Nephron (organoid): ENCODE measurements at regions not wholly inside any gene's neighbourhood (a gene's known extent, or its start where the extent isn't known, plus 50 kb on each side); places are given as distances from the start of the nearest gene placed in this dataset.
"Not testable (repeated sequence)": the region's sequence is repeated elsewhere in the genome, so short reads cannot be mapped to it uniquely, and the experiment has no call there.

Source experiments
- H3K27ac Mint-ChIP-seq, 3 experiments: 2 replicates each; pipeline ENCODE4 v1.8.0; 2020; ENCODE audit warnings: mixed read lengths in 3 of 3, mild to moderate bottlenecking in 2 of 3, moderate library complexity in 1 of 3
- H3K27me3 Mint-ChIP-seq: 2 replicates; pipeline ENCODE4 v1.8.0; 2021; ENCODE audit warnings: low read depth, mild to moderate bottlenecking, moderate library complexity, mixed read lengths
- H3K36me3 Mint-ChIP-seq: 2 replicates; pipeline ENCODE4 v1.8.0; 2020; ENCODE audit warnings: low read depth, mixed read lengths
- H3K4me1 Mint-ChIP-seq: 2 replicates; pipeline ENCODE4 v1.8.0; 2020; ENCODE audit warnings: mixed read lengths
- H3K4me3 Mint-ChIP-seq, 3 experiments: 2 replicates each; pipeline ENCODE4 v1.8.0; 2020; ENCODE audit warnings: mild to moderate bottlenecking in 3 of 3, mixed read lengths in 3 of 3, moderate library complexity in 2 of 3
- H3K9me3 Mint-ChIP-seq: 2 replicates; pipeline ENCODE4 v1.8.0; 2020; ENCODE audit warnings: mixed read lengths
- CTCF ChIP-seq, 3 experiments: fragments of 200-600 bp; sonication (generic); IDR thresholded peaks; one replicate each; pipeline ENCODE4 v1.5.0; 2021; ENCODE audit warnings: antibody characterized with exemption in 3 of 3; ENCODE audit not compliant: unreplicated experiment in 3 of 3

- no peak for TF ChIP-seq CTCF (IDR thresholded peaks at IDR 0.05; ENCODE audit: unreplicated experiment in 3 of 3)
- no peaks in the 10 kb centered on the region for H3K36me3 Mint-ChIP-seq
- H3K4me3 Mint-ChIP-seq = no peak overlapping the region
- no peaks in the 10 kb centered on the region for H3K27me3 Mint-ChIP-seq
- no peaks in the 10 kb centered on the region for H3K9me3 Mint-ChIP-seq
- peaks cover 37% of the 10 kb centered on the region for H3K4me1 Mint-ChIP-seq
- H3K27ac Mint-ChIP-seq = no peak overlapping the region
Measured at GRCh38 chr4:138796761-138797160, 218.8 kb upstream of the NOCT start.

GRCh38 chr4:138790706-138791340 lies 224.8 kb upstream of the NOCT start:
- no peak for TF ChIP-seq CTCF (IDR thresholded peaks at IDR 0.05; ENCODE audit: unreplicated experiment in 3 of 3)
- Mint-ChIP-seq H3K9me3 (no peaks in the 10 kb centered on the region), H3K27me3 (no peaks in the 10 kb centered on the region), H3K36me3 (peaks cover 3% of the 10 kb centered on the region), H3K27ac (peak overlapping the region; percentile 11 to 78 (median 51)), H3K4me3 (no peak overlapping the region), H3K4me1 (peaks cover 42% of the 10 kb centered on the region)

GRCh38 chr4:138789796-138790195 lies 225.8 kb upstream of the NOCT start:
- Mint-ChIP-seq H3K4me1 (peaks cover 42% of the 10 kb centered on the region), H3K36me3 (peaks cover 3% of the 10 kb centered on the region), H3K9me3 (no peaks in the 10 kb centered on the region), H3K4me3 (no peak overlapping the region), H3K27me3 (no peaks in the 10 kb centered on the region), H3K27ac (peak overlapping the region; percentile 11 to 78 (median 57))
- TF ChIP-seq CTCF (IDR thresholded peaks at IDR 0.05; ENCODE audit: unreplicated experiment in 3 of 3) = no peak

- no peak overlapping the region for H3K4me3 Mint-ChIP-seq
- peaks cover 5% of the 10 kb centered on the region for H3K9me3 Mint-ChIP-seq
- H3K27ac Mint-ChIP-seq = peak overlapping the region in 1 of 3 experiments; percentile 78
- TF ChIP-seq CTCF (IDR thresholded peaks at IDR 0.05; ENCODE audit: unreplicated experiment in 3 of 3) = no peak
- H3K4me1 Mint-ChIP-seq = peaks cover 42% of the 10 kb centered on the region
- H3K27me3 Mint-ChIP-seq = no peaks in the 10 kb centered on the region
- H3K36me3 Mint-ChIP-seq = peaks cover 3% of the 10 kb centered on the region
Measured at GRCh38 chr4:138788857-138789256, 226.7 kb upstream of the NOCT start.

GRCh38 chr4:138788267-138788790 lies 227.3 kb upstream of the NOCT start:
- Mint-ChIP-seq H3K9me3 (peaks cover 5% of the 10 kb centered on the region), H3K4me1 (peaks cover 42% of the 10 kb centered on the region), H3K36me3 (peaks cover 3% of the 10 kb centered on the region), H3K27me3 (no peaks in the 10 kb centered on the region), H3K4me3 (no peak overlapping the region), H3K27ac (peak overlapping the region in 1 of 3 experiments; percentile 78)
- no peak for TF ChIP-seq CTCF (IDR thresholded peaks at IDR 0.05; ENCODE audit: unreplicated experiment in 3 of 3)

GRCh38 chr4:138779761-138780160 lies 235.8 kb upstream of the NOCT start:
- H3K27ac Mint-ChIP-seq, H3K4me3 Mint-ChIP-seq, H3K36me3 Mint-ChIP-seq: not testable (repeated sequence)

More at GRCh38 chr4:138779761-138780160, 235.8 kb upstream of the NOCT start:
- peaks cover 16% of the 10 kb centered on the region for H3K4me1 Mint-ChIP-seq
- not testable (repeated sequence) for H3K27me3 Mint-ChIP-seq
- H3K9me3 Mint-ChIP-seq = peaks cover 29% of the 10 kb centered on the region
